GM18867 (cell line): ENCODE measurements at regions not wholly inside any gene's neighbourhood (a gene's known extent, or its start where the extent isn't known, plus 50 kb on each side); places are given as distances from the start of the nearest gene placed in this dataset.
"Not testable (repeated sequence)": the region's sequence is repeated elsewhere in the genome, so short reads cannot be mapped to it uniquely, and the experiment has no call there.

Source experiments
- ATAC-seq: cut with Tn5 transposase; IDR thresholded peaks from one replicate; pipeline ENCODE4 v1.9.1; 2021; ENCODE audit warnings: mild to moderate bottlenecking, moderate library complexity; ENCODE audit not compliant: unreplicated experiment

- not testable (repeated sequence) for ATAC-seq
These were observed 2565.3 kb upstream of the TPTE start for GRCh38 chr21:7956074-7956452.

- not testable (repeated sequence) for ATAC-seq
These were observed 2564.2 kb upstream of the TPTE start for GRCh38 chr21:7956998-7957712.

GRCh38 chr21:7957713-7958064, 2563.7 kb upstream of the TPTE start:
- no peak for ATAC-seq
